A549 (cell line): ENCODE measurements at regions not wholly inside any gene's neighbourhood (a gene's known extent, or its start where the extent isn't known, plus 50 kb on each side); places are given as distances from the start of the nearest gene placed in this dataset.

ENCODE experiments used
- ATAC-seq, 2 experiments: fragments of 200-7000 bp in 1 of 2; fragments of >200 bp in 1 of 2; cut with Nextera tagmentation in 1 of 2; cut with Tn5 transposase in 1 of 2; 3 replicates each; pipeline versions ENCODE4 v1.8.0 to v1.9.1; 2018 to 2020; ENCODE audit warnings: mild to moderate bottlenecking in 1 of 2, moderate library complexity in 1 of 2
- CTCF ChIA-PET: fragments of 300-600 bp; sonication (Branson Sonifier 250); formaldehyde crosslinking; extraction: SDS; loops from one replicate; lab custom pipeline; 2021; ENCODE audit warnings: antibody characterized with exemption, inconsistent platforms; lab: Yijun Ruan, JAX
- POLR2A ChIA-PET: fragments of 350-600 bp; formaldehyde crosslinking; extraction: SDS; loops from one replicate; lab custom pipeline; 2021; ENCODE audit warnings: antibody characterized with exemption, inconsistent platforms; lab: Yijun Ruan, JAX
- DNase-seq, 2 experiments: peaks; one replicate each; pipeline versions ENCODE4 v3.0.0 to v3.0.0-alpha.2; 2011 to 2016; ENCODE audit warnings: low read depth in 1 of 2, low spot score in 1 of 2
- FAIRE-seq: peaks from 2 replicates; lab custom pipeline; 2011; peaks lifted over from hg19 to GRCh38; lab: Jason Lieb, UNC
- H3K27ac ChIP-seq, 2 experiments: fragments of >200 bp; sonication (Bioruptor Twin); formaldehyde crosslinking; 3 replicates each; pipeline ENCODE4 v1.5.1; 2016 to 2017
- H3K4me1 ChIP-seq: fragments of >200 bp; sonication (Bioruptor Twin); formaldehyde crosslinking; 3 replicates; pipeline ENCODE4 v1.6.1; 2016
- H3K4me2 ChIP-seq: fragments of >200 bp; sonication (Bioruptor Twin); formaldehyde crosslinking; 3 replicates; pipeline ENCODE4 v1.6.1; 2016
- H3K4me3 ChIP-seq: fragments of >200 bp; sonication (Bioruptor Twin); formaldehyde crosslinking; 3 replicates; pipeline ENCODE4 v1.5.1; 2016
- H3K9me3 ChIP-seq: fragments of >200 bp; sonication (Bioruptor Twin); formaldehyde crosslinking; 3 replicates; pipeline ENCODE4 v1.6.1; 2016
- ATOH8 ChIP-seq: fragments of 250-450 bp; sonication (Bioruptor Pico); IDR thresholded peaks from 2 replicates; pipeline ENCODE4 v1.5.0; 2020; ENCODE audit warnings: low read depth, mild to moderate bottlenecking, moderate library complexity
- BCL3 ChIP-seq: fragments of >200 bp; sonication (Bioruptor Twin); formaldehyde crosslinking; IDR thresholded peaks from 3 replicates; pipeline ENCODE4 v1.6.1; 2016
- CBX2 ChIP-seq: fragments of 200-600 bp; sonication (generic); IDR thresholded peaks from 2 replicates; pipeline ENCODE4 v1.6.1; 2016; ENCODE audit warnings: low read depth, mild to moderate bottlenecking, borderline replicate concordance
- CEBPB ChIP-seq, 2 experiments: fragments of >200 bp in 1 of 2; sonication (Bioruptor Twin) in 1 of 2; formaldehyde crosslinking in 1 of 2; IDR thresholded peaks; 2 replicates each; pipeline ENCODE4 v1.6.1; 2012 to 2016
- CHD2 ChIP-seq: fragments of 150-350 bp; IDR thresholded peaks from 2 replicates; pipeline ENCODE4 v1.6.1; 2014; ENCODE audit warnings: low read length; ENCODE audit not compliant: partially characterized antibody
- CTCF ChIP-seq: fragments of >200 bp; sonication (Bioruptor Twin); formaldehyde crosslinking; IDR thresholded peaks from 3 replicates; pipeline ENCODE4 v1.5.1; 2016
- ELK1 ChIP-seq: fragments of 150-350 bp; IDR thresholded peaks from 2 replicates; pipeline ENCODE4 v1.6.1; 2014; ENCODE audit warnings: low read depth, mild to moderate bottlenecking, low read length
- FOXS1 ChIP-seq: fragments of 250-450 bp; sonication (Bioruptor Pico); IDR thresholded peaks from 2 replicates; pipeline ENCODE4 v1.5.0; 2020; ENCODE audit warnings: mild to moderate bottlenecking, moderate library complexity
- GATA3 ChIP-seq: IDR thresholded peaks from 2 replicates; pipeline ENCODE4 v1.6.1; 2012; ENCODE audit warnings: borderline replicate concordance
- HDAC2 ChIP-seq: fragments of 200-600 bp; sonication (generic); IDR thresholded peaks from 2 replicates; pipeline ENCODE4 v1.6.1; 2016
- HES2 ChIP-seq: fragments of >200 bp; sonication (Bioruptor Twin); formaldehyde crosslinking; IDR thresholded peaks from 2 replicates; pipeline ENCODE4 v1.6.1; 2016
- HEYL ChIP-seq: fragments of 250-450 bp; sonication (Bioruptor Pico); IDR thresholded peaks from 2 replicates; pipeline ENCODE4 v1.8.0; 2021; ENCODE audit warnings: mild to moderate bottlenecking, moderate library complexity
- HOXB13 ChIP-seq: fragments of 250-450 bp; sonication (Bioruptor Pico); IDR thresholded peaks from 2 replicates; pipeline ENCODE4 v1.5.0; 2020; ENCODE audit warnings: low read depth, mild to moderate bottlenecking, moderate library complexity
- HOXB5 ChIP-seq: fragments of 250-450 bp; sonication (Bioruptor Pico); IDR thresholded peaks from 2 replicates; pipeline ENCODE4 v1.5.0; 2020; ENCODE audit warnings: mild to moderate bottlenecking, moderate library complexity
- JUN ChIP-seq, 2 experiments: fragments of >200 bp; sonication (Bioruptor Twin); formaldehyde crosslinking; IDR thresholded peaks; 2 replicates in 1 of 2; 3 replicates in 1 of 2; pipeline ENCODE4 v1.6.1; 2016 to 2017
- KDM1A ChIP-seq: fragments of 200-600 bp; sonication (generic); IDR thresholded peaks from 2 replicates; pipeline ENCODE4 v1.6.1; 2016; ENCODE audit warnings: low read depth, mild to moderate bottlenecking
- MAZ ChIP-seq: fragments of 150-350 bp; IDR thresholded peaks from 2 replicates; pipeline ENCODE4 v1.6.1; 2014; ENCODE audit warnings: antibody characterized with exemption, low read depth, low read length, borderline replicate concordance
- MYC ChIP-seq: IDR thresholded peaks from 2 replicates; pipeline ENCODE4 v1.6.1; 2012; ENCODE audit warnings: mild to moderate bottlenecking, inconsistent platforms, low read length, improper control_type of control experiment, borderline replicate concordance
- NFE2L2 ChIP-seq: fragments of 150-350 bp; conservative IDR thresholded peaks from 2 replicates; pipeline ENCODE4 v1.6.1; 2014; ENCODE audit warnings: low read length
- PBX3 ChIP-seq: IDR thresholded peaks from 2 replicates; pipeline ENCODE4 v1.6.1; 2012
- PHF8 ChIP-seq: fragments of 200-600 bp; sonication (generic); IDR thresholded peaks from 2 replicates; pipeline ENCODE4 v1.6.1; 2016; ENCODE audit warnings: low read depth, mild to moderate bottlenecking, antibody characterized with exemption, moderate library complexity, borderline replicate concordance
- POLR2A ChIP-seq: IDR thresholded peaks from 2 replicates; pipeline ENCODE4 v1.6.1; 2012; ENCODE audit warnings: mild to moderate bottlenecking, low read length
- POLR2AphosphoS2 ChIP-seq: conservative IDR thresholded peaks from 2 replicates; pipeline ENCODE4 v1.6.1; 2012; ENCODE audit warnings: low read length, improper control_type of control experiment, inconsistent platforms
- SREBF2 ChIP-seq: fragments of 450-650 bp; IDR thresholded peaks from 2 replicates; pipeline ENCODE4 v1.6.1; 2014; ENCODE audit warnings: mild to moderate bottlenecking, moderate library complexity
- TFCP2L1 ChIP-seq: fragments of 250-450 bp; sonication (Bioruptor Pico); IDR thresholded peaks from 2 replicates; pipeline ENCODE4 v1.5.0; 2021; ENCODE audit warnings: mild to moderate bottlenecking
- TP53 ChIP-seq: fragments of 250-450 bp; sonication (Bioruptor Pico); IDR thresholded peaks from 2 replicates; pipeline ENCODE4 v1.5.0; 2021; ENCODE audit warnings: mild to moderate bottlenecking, moderate library complexity
- USF2 ChIP-seq: fragments of 450-650 bp; IDR thresholded peaks from 2 replicates; pipeline ENCODE4 v1.6.1; 2014; ENCODE audit warnings: antibody characterized with exemption
- ZC3H11A ChIP-seq: fragments of 450-650 bp; IDR thresholded peaks from 2 replicates; pipeline ENCODE4 v1.6.1; 2014; ENCODE audit warnings: antibody characterized with exemption, mild to moderate bottlenecking
- ZNF302 ChIP-seq: fragments of 250-450 bp; sonication (Bioruptor Pico); IDR thresholded peaks from 2 replicates; pipeline ENCODE4 v1.9.0; 2021; ENCODE audit warnings: inconsistent platforms, mild to moderate bottlenecking, moderate library complexity
- WGBS: methylation state at CpG from one replicate; pipeline ENCODE4 v1.1.6; 2017; ENCODE audit errors: missing lambda C conversion rate; 5-methylcytosine and 5-hydroxymethylcytosine counted together

- TF ChIP-seq CEBPB (IDR thresholded peaks at IDR 0.05): no peak
- no peak for TF ChIP-seq CTCF
- no peak for TF ChIP-seq HOXB5
- TF ChIP-seq SREBF2: no peak
- no peak for TF ChIP-seq CHD2
- no peak for TF ChIP-seq TFCP2L1 (CRISPR knock-in tag)
- TF ChIP-seq CBX2: no peak
- TF ChIP-seq NFE2L2: no peak
- no peak for TF ChIP-seq HES2
- no peak for TF ChIP-seq POLR2AphosphoS2
- TF ChIP-seq KDM1A: no peak
- no peak for TF ChIP-seq GATA3
- TF ChIP-seq BCL3: no peak
- no peak for TF ChIP-seq PHF8
- TF ChIP-seq FOXS1 (CRISPR knock-in tag): no peak
- TF ChIP-seq PBX3: no peak
- no peak overlapping the region for H3K27ac ChIP-seq
- H3K4me2 ChIP-seq: no peak overlapping the region
- FAIRE-seq (no peak), ATAC-seq (no peak), DNase-seq (no peak)
- no peaks in the 10 kb centered on the region for H3K9me3 ChIP-seq
- H3K4me1 ChIP-seq: no peaks in the 10 kb centered on the region
- ChIA-PET POLR2A (no interaction called here), CTCF (no interaction called here)
- no peak overlapping the region for H3K4me3 ChIP-seq
These were observed 105.4 kb downstream of the RFX6 start for GRCh38 chr6:116982401-116982800.

GRCh38 chr6:116983375-116983774 is 106.3 kb downstream of the RFX6 start:
- Histone ChIP-seq H3K27ac (no peak overlapping the region), H3K9me3 (no peaks in the 10 kb centered on the region), H3K4me3 (no peak overlapping the region), H3K4me2 (no peak overlapping the region), H3K4me1 (no peaks in the 10 kb centered on the region)
- no peak for DNase-seq
- no peak for TF ChIP-seq MYC
- no peak for TF ChIP-seq ZC3H11A
- TF ChIP-seq HEYL: no peak
- TF ChIP-seq BCL3: no peak
- no peak for TF ChIP-seq JUN (IDR thresholded peaks at IDR 0.05)
- TF ChIP-seq TP53 (CRISPR knock-in tag): no peak
- ATAC-seq: no peak
- FAIRE-seq: no peak
- WGBS: 29% methylated on average over 3 of the region's 3 CpGs
- POLR2A ChIA-PET: no interaction called here
- CTCF ChIA-PET: interaction anchor here (1.7 kb wide), 1 partner anchor 847 kb away, joined by 3 read pairs; no protein-coding TSS in a partner anchor

GRCh38 chr6:116986819-116987218 is 109.8 kb downstream of the RFX6 start:
- Histone ChIP-seq H3K4me1 (no peaks in the 10 kb centered on the region), H3K9me3 (no peaks in the 10 kb centered on the region), H3K4me3 (no peak overlapping the region), H3K27ac (no peak overlapping the region), H3K4me2 (no peak overlapping the region)
- POLR2A ChIA-PET: no interaction called here
- CTCF ChIA-PET: no interaction called here
- FAIRE-seq (no peak), DNase-seq (no peak), ATAC-seq (no peak)
- WGBS: 24% methylated on average over 2 of the region's 2 CpGs
- no peak for TF ChIP-seq USF2
- TF ChIP-seq CBX2: no peak
- TF ChIP-seq ATOH8: no peak
- no peak for TF ChIP-seq HDAC2
- TF ChIP-seq CEBPB (IDR thresholded peaks at IDR 0.05): no peak
- TF ChIP-seq ZNF302 (CRISPR knock-in tag): no peak
- TF ChIP-seq ZC3H11A: no peak
- no peak for TF ChIP-seq MAZ
- no peak for TF ChIP-seq HOXB13 (CRISPR knock-in tag)
- TF ChIP-seq ELK1: no peak
- TF ChIP-seq MYC: no peak
- TF ChIP-seq POLR2A: no peak
